Fibroblast of skin of back (primary cell): ENCODE measurements at regions not wholly inside any gene's neighbourhood (a gene's known extent, or its start where the extent isn't known, plus 50 kb on each side); places are given as distances from the start of the nearest gene placed in this dataset.

Experiments
- DNase-seq: peaks from one replicate; pipeline ENCODE4 v3.0.0-alpha.2; 2013

GRCh38 chr11:122398851-122399250, 256.7 kb upstream of the UBASH3B start:
- no peak for DNase-seq

- peak; percentile 19 for DNase-seq
Observed at GRCh38 chr11:122398167-122398566, 257.4 kb upstream of the UBASH3B start.

GRCh38 chr11:122395282-122395681, 260.2 kb upstream of the UBASH3B start:
- no peak for DNase-seq

- DNase-seq, result no peak
Observed at GRCh38 chr11:122394313-122394712, 261.2 kb upstream of the UBASH3B start.

- DNase-seq, result no peak
Observed at GRCh38 chr11:122393209-122393860, 262.2 kb upstream of the UBASH3B start.

- no peak for DNase-seq
Observed at GRCh38 chr11:122392508-122392907, 263.0 kb upstream of the UBASH3B start.

- no peak for DNase-seq
Observed at GRCh38 chr11:122391049-122391448, 264.5 kb upstream of the UBASH3B start.

GRCh38 chr11:122383186-122383585, 267.2 kb upstream of the BLID start:
- DNase-seq, result no peak

GRCh38 chr11:122375687-122376399, 259.8 kb upstream of the BLID start:
- DNase-seq, result peak; percentile 67

- DNase-seq, result no peak
Observed at GRCh38 chr11:122368796-122369195, 252.8 kb upstream of the BLID start.

- peak; percentile 22 for DNase-seq
Observed at GRCh38 chr11:122367809-122368231, 251.8 kb upstream of the BLID start.

- no peak for DNase-seq
Observed at GRCh38 chr11:122365610-122366360, 249.8 kb upstream of the BLID start.

GRCh38 chr11:122363296-122363695, 247.3 kb upstream of the BLID start:
- no peak for DNase-seq

- no peak for DNase-seq
Observed at GRCh38 chr11:122362381-122362780, 246.4 kb upstream of the BLID start.

GRCh38 chr11:122360875-122361274, 244.9 kb upstream of the BLID start:
- DNase-seq, result no peak

GRCh38 chr11:122359081-122359571, 243.1 kb upstream of the BLID start:
- DNase-seq, result no peak

GRCh38 chr11:122358292-122358691, 242.3 kb upstream of the BLID start:
- no peak for DNase-seq

- DNase-seq, result no peak
Observed at GRCh38 chr11:122355968-122356367, 240.0 kb upstream of the BLID start.

- DNase-seq, result no peak
Observed at GRCh38 chr11:122354025-122354697, 238.1 kb upstream of the BLID start.

- DNase-seq, result no peak
Observed at GRCh38 chr11:122353561-122353960, 237.5 kb upstream of the BLID start.

GRCh38 chr11:122348659-122349409, 232.8 kb upstream of the BLID start:
- DNase-seq, result no peak

GRCh38 chr11:122346006-122346405, 230.0 kb upstream of the BLID start:
- no peak for DNase-seq
